GM23338 (cell line): ENCODE measurements at regions not wholly inside any gene's neighbourhood (a gene's known extent, or its start where the extent isn't known, plus 50 kb on each side); places are given as distances from the start of the nearest gene placed in this dataset.

Experiments used
- ATAC-seq: fragments of 200-7000 bp; cut with Tn5 transposase; 3 replicates; pipeline ENCODE4 v1.9.1; 2020
- DNase-seq: peaks from one replicate; pipeline ENCODE4 v3.0.0-alpha.2; 2015; ENCODE audit warnings: low spot score
- H2AFZ ChIP-seq: fragments of 200-600 bp; sonication (generic); 2 replicates; pipeline ENCODE4 v1.8.0; 2016; ENCODE audit warnings: antibody characterized with exemption, mild to moderate bottlenecking, moderate library complexity
- H3F3A ChIP-seq: fragments of 200-600 bp; sonication (generic); replicated peaks from 2 replicates; pipeline ENCODE4 v1.8.0; 2017; ENCODE audit warnings: antibody characterized with exemption, mixed run types, low read depth
- H3K27ac ChIP-seq: fragments of 200-600 bp; sonication (generic); 2 replicates; pipeline ENCODE4 v1.6.1; 2016; ENCODE audit warnings: low read depth
- H3K27me3 ChIP-seq: fragments of 200-600 bp; sonication (generic); 2 replicates; pipeline ENCODE4 v1.8.0; 2016; ENCODE audit warnings: mild to moderate bottlenecking, mixed run types, moderate library complexity; ENCODE audit not compliant: insufficient read depth
- H3K36me3 ChIP-seq: fragments of 200-600 bp; sonication (generic); 2 replicates; pipeline ENCODE4 v1.8.0; 2016; ENCODE audit warnings: mild to moderate bottlenecking; ENCODE audit not compliant: insufficient read depth
- H3K4me1 ChIP-seq: fragments of 200-600 bp; sonication (generic); 2 replicates; pipeline ENCODE4 v1.8.0; 2016; ENCODE audit warnings: mild to moderate bottlenecking, moderate library complexity; ENCODE audit not compliant: insufficient read depth
- H3K4me2 ChIP-seq: fragments of 200-600 bp; sonication (generic); 2 replicates; pipeline ENCODE4 v1.7.1; 2017; ENCODE audit warnings: mixed run types
- H3K4me3 ChIP-seq: fragments of 200-600 bp; sonication (generic); 2 replicates; pipeline ENCODE4 v1.6.1; 2016; ENCODE audit warnings: mixed run types
- H3K79me2 ChIP-seq: fragments of 200-600 bp; sonication (generic); replicated peaks from 2 replicates; pipeline ENCODE4 v1.8.0; 2017; ENCODE audit warnings: mild to moderate bottlenecking; ENCODE audit not compliant: insufficient read depth
- H3K9me2 ChIP-seq: fragments of 200-600 bp; sonication (generic); 2 replicates; pipeline ENCODE4 v1.8.0; 2017; ENCODE audit not compliant: insufficient read depth
- H4K20me1 ChIP-seq: fragments of 200-600 bp; sonication (generic); replicated peaks from 2 replicates; pipeline ENCODE4 v1.8.0; 2017; ENCODE audit warnings: mild to moderate bottlenecking; ENCODE audit not compliant: insufficient read depth
- H3K27ac Mint-ChIP-seq: 2 replicates; pipeline ENCODE4 v1.8.0; 2020; ENCODE audit warnings: inconsistent platforms, mild to moderate bottlenecking, moderate library complexity, mixed read lengths
- H3K27me3 Mint-ChIP-seq: 3 replicates; pipeline ENCODE4 v1.8.0; 2022; ENCODE audit warnings: low read depth, mild to moderate bottlenecking, moderate library complexity, mixed read lengths, inconsistent platforms; ENCODE audit not compliant: insufficient read depth, poor library complexity
- H3K36me3 Mint-ChIP-seq: 3 replicates; pipeline ENCODE4 v1.8.0; 2021; ENCODE audit warnings: low read depth, mild to moderate bottlenecking, inconsistent platforms, moderate library complexity, mixed read lengths
- H3K4me1 Mint-ChIP-seq: 3 replicates; pipeline ENCODE4 v1.8.0; 2020; ENCODE audit warnings: mild to moderate bottlenecking, inconsistent platforms, mixed read lengths
- H3K4me3 Mint-ChIP-seq: 3 replicates; pipeline ENCODE4 v1.8.0; 2021; ENCODE audit warnings: moderate library complexity, mild to moderate bottlenecking, inconsistent platforms, mixed read lengths
- H3K9me3 Mint-ChIP-seq: 3 replicates; pipeline ENCODE4 v1.8.0; 2020; ENCODE audit warnings: moderate library complexity, mild to moderate bottlenecking, inconsistent platforms, mixed read lengths
- CREB1 ChIP-seq: fragments of 250-450 bp; sonication (Bioruptor Pico); IDR thresholded peaks from 2 replicates; pipeline ENCODE4 v1.5.0; 2020; ENCODE audit warnings: low read depth, mild to moderate bottlenecking, moderate library complexity
- ETS1 ChIP-seq: IDR thresholded peaks from 2 replicates; pipeline ENCODE4 v1.6.1; 2016; ENCODE audit warnings: antibody characterized with exemption
- EZH2phosphoT487 ChIP-seq: fragments of 200-600 bp; sonication (generic); IDR thresholded peaks from one replicate; pipeline ENCODE4 v1.8.1; 2018; ENCODE audit warnings: antibody characterized with exemption; ENCODE audit not compliant: unreplicated experiment
- JUNB ChIP-seq: IDR thresholded peaks from one replicate; pipeline ENCODE4 v1.6.1; 2016; ENCODE audit warnings: antibody characterized with exemption; ENCODE audit not compliant: unreplicated experiment
- NANOG ChIP-seq: IDR thresholded peaks from 2 replicates; pipeline ENCODE4 v1.6.1; 2016; ENCODE audit warnings: antibody characterized with exemption, borderline replicate concordance
- POLR2AphosphoS5 ChIP-seq: IDR thresholded peaks from 2 replicates; pipeline ENCODE4 v1.6.1; 2016; ENCODE audit warnings: antibody characterized with exemption, low read depth
- STAT1 ChIP-seq: IDR thresholded peaks from one replicate; pipeline ENCODE4 v1.6.1; 2016; ENCODE audit warnings: antibody characterized with exemption; ENCODE audit not compliant: unreplicated experiment
- ZNF114 ChIP-seq: fragments of 250-450 bp; sonication (Bioruptor Pico); IDR thresholded peaks from 2 replicates; pipeline ENCODE4 v1.5.0; 2020; ENCODE audit warnings: mild to moderate bottlenecking, moderate library complexity
- ZNF331 ChIP-seq: fragments of 250-450 bp; sonication (Bioruptor Pico); IDR thresholded peaks from 2 replicates; pipeline ENCODE4 v1.5.0; 2020; ENCODE audit warnings: low read depth, mild to moderate bottlenecking, moderate library complexity
- TF ChIP-seq, protein P1 (sequence below), 2 experiments: fragments of 200-600 bp in 1 of 2; sonication (generic) in 1 of 2; conservative IDR thresholded peaks; 2 replicates each; pipeline versions ENCODE4 v1.5.1 to v1.6.1; 2016 to 2017; ENCODE audit warnings: antibody characterized with exemption in 2 of 2, low read depth in 2 of 2, mild to moderate bottlenecking in 2 of 2, moderate library complexity in 1 of 2
- TF ChIP-seq, protein P2 (sequence below): fragments of 250-450 bp; sonication (Bioruptor Pico); IDR thresholded peaks from 2 replicates; pipeline ENCODE4 v1.5.0; 2020; ENCODE audit warnings: mild to moderate bottlenecking, moderate library complexity

- no peaks in the 10 kb centered on the region for H3K27me3 ChIP-seq
- Mint-ChIP-seq H3K36me3 (peaks cover 6% of the 10 kb centered on the region; the same call in 2 of the 3 replicates), H3K9me3 (peaks cover 77% of the 10 kb centered on the region), H3K4me3 (no peak overlapping the region), H3K27ac (no peak overlapping the region), H3K4me1 (no peaks in the 10 kb centered on the region), H3K27me3 (peaks cover 2% of the 10 kb centered on the region)
- no peaks in the 10 kb centered on the region for H3K4me1 ChIP-seq
- no peak overlapping the region for H2AFZ ChIP-seq
- H3K27ac ChIP-seq: no peak overlapping the region
- H3F3A ChIP-seq: no peaks in the 10 kb centered on the region
- DNase-seq (no peak), ATAC-seq (no peak)
- no peak overlapping the region for H3K4me3 ChIP-seq
- TF ChIP-seq JUNB: no peak
- no peak for TF ChIP-seq NANOG
- TF ChIP-seq ZNF331 (CRISPR knock-in tag): no peak
- TF ChIP-seq, protein P1, sequence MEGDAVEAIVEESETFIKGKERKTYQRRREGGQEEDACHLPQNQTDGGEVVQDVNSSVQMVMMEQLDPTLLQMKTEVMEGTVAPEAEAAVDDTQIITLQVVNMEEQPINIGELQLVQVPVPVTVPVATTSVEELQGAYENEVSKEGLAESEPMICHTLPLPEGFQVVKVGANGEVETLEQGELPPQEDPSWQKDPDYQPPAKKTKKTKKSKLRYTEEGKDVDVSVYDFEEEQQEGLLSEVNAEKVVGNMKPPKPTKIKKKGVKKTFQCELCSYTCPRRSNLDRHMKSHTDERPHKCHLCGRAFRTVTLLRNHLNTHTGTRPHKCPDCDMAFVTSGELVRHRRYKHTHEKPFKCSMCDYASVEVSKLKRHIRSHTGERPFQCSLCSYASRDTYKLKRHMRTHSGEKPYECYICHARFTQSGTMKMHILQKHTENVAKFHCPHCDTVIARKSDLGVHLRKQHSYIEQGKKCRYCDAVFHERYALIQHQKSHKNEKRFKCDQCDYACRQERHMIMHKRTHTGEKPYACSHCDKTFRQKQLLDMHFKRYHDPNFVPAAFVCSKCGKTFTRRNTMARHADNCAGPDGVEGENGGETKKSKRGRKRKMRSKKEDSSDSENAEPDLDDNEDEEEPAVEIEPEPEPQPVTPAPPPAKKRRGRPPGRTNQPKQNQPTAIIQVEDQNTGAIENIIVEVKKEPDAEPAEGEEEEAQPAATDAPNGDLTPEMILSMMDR (conservative IDR thresholded peaks at IDR 0.05; ENCODE audit: low read depth in 2 of 2): no peak
- no peak for TF ChIP-seq POLR2AphosphoS5
- TF ChIP-seq ZNF114: no peak
- no peak for TF ChIP-seq CREB1 (CRISPR knock-in tag)
- TF ChIP-seq ETS1: no peak
- no peak for TF ChIP-seq EZH2phosphoT487
- H4K20me1 ChIP-seq: no peaks in the 10 kb centered on the region
- H3K36me3 ChIP-seq: no peaks in the 10 kb centered on the region
- no peaks in the 10 kb centered on the region for H3K79me2 ChIP-seq
- no peaks in the 10 kb centered on the region; the same call in 1 of the 2 replicates for H3K9me2 ChIP-seq
- H3K4me2 ChIP-seq: no peak overlapping the region
Observed at GRCh38 chr4:45629717-45630116, 494.1 kb downstream of the GABRG1 start.

GRCh38 chr4:45621971-45622370 lies 501.9 kb downstream of the GABRG1 start:
- Histone ChIP-seq H3K27ac (no peak overlapping the region), H3K4me1 (no peaks in the 10 kb centered on the region), H3F3A (no peaks in the 10 kb centered on the region), H3K27me3 (no peaks in the 10 kb centered on the region), H3K4me3 (no peak overlapping the region), H3K9me2 (no peaks in the 10 kb centered on the region), H3K79me2 (no peaks in the 10 kb centered on the region), H3K4me2 (no peak overlapping the region), H3K36me3 (no peaks in the 10 kb centered on the region), H4K20me1 (no peaks in the 10 kb centered on the region), H2AFZ (no peak overlapping the region)
- DNase-seq (no peak), ATAC-seq (no peak)
- no peaks in the 10 kb centered on the region for H3K4me1 Mint-ChIP-seq
- H3K4me3 Mint-ChIP-seq: no peak overlapping the region
- no peak overlapping the region for H3K27ac Mint-ChIP-seq
- H3K9me3 Mint-ChIP-seq: peaks cover 46% of the 10 kb centered on the region
- H3K27me3 Mint-ChIP-seq: peaks cover 2% of the 10 kb centered on the region
- H3K36me3 Mint-ChIP-seq: no peaks in the 10 kb centered on the region
- TF ChIP-seq, protein P2, sequence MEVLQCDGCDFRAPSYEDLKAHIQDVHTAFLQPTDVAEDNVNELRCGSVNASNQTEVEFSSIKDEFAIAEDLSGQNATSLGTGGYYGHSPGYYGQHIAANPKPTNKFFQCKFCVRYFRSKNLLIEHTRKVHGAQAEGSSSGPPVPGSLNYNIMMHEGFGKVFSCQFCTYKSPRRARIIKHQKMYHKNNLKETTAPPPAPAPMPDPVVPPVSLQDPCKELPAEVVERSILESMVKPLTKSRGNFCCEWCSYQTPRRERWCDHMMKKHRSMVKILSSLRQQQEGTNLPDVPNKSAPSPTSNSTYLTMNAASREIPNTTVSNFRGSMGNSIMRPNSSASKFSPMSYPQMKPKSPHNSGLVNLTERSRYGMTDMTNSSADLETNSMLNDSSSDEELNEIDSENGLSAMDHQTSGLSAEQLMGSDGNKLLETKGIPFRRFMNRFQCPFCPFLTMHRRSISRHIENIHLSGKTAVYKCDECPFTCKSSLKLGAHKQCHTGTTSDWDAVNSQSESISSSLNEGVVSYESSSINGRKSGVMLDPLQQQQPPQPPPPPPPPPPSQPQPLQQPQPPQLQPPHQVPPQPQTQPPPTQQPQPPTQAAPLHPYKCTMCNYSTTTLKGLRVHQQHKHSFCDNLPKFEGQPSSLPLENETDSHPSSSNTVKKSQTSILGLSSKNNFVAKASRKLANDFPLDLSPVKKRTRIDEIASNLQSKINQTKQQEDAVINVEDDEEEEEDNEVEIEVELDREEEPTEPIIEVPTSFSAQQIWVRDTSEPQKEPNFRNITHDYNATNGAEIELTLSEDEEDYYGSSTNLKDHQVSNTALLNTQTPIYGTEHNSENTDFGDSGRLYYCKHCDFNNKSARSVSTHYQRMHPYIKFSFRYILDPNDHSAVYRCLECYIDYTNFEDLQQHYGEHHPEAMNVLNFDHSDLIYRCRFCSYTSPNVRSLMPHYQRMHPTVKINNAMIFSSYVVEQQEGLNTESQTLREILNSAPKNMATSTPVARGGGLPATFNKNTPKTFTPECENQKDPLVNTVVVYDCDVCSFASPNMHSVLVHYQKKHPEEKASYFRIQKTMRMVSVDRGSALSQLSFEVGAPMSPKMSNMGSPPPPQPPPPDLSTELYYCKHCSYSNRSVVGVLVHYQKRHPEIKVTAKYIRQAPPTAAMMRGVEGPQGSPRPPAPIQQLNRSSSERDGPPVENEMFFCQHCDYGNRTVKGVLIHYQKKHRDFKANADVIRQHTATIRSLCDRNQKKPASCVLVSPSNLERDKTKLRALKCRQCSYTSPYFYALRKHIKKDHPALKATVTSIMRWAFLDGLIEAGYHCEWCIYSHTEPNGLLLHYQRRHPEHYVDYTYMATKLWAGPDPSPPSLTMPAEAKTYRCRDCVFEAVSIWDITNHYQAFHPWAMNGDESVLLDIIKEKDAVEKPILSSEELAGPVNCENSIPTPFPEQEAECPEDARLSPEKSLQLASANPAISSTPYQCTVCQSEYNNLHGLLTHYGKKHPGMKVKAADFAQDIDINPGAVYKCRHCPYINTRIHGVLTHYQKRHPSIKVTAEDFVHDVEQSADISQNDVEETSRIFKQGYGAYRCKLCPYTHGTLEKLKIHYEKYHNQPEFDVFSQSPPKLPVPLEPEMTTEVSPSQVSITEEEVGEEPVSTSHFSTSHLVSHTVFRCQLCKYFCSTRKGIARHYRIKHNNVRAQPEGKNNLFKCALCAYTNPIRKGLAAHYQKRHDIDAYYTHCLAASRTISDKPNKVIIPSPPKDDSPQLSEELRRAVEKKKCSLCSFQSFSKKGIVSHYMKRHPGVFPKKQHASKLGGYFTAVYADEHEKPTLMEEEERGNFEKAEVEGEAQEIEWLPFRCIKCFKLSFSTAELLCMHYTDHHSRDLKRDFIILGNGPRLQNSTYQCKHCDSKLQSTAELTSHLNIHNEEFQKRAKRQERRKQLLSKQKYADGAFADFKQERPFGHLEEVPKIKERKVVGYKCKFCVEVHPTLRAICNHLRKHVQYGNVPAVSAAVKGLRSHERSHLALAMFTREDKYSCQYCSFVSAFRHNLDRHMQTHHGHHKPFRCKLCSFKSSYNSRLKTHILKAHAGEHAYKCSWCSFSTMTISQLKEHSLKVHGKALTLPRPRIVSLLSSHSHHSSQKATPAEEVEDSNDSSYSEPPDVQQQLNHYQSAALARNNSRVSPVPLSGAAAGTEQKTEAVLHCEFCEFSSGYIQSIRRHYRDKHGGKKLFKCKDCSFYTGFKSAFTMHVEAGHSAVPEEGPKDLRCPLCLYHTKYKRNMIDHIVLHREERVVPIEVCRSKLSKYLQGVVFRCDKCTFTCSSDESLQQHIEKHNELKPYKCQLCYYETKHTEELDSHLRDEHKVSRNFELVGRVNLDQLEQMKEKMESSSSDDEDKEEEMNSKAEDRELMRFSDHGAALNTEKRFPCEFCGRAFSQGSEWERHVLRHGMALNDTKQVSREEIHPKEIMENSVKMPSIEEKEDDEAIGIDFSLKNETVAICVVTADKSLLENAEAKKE: no peak
- TF ChIP-seq EZH2phosphoT487: no peak
- TF ChIP-seq STAT1: no peak
- no peak for TF ChIP-seq JUNB
- no peak for TF ChIP-seq CREB1 (CRISPR knock-in tag)
- no peak for TF ChIP-seq POLR2AphosphoS5
- TF ChIP-seq ETS1: no peak
- TF ChIP-seq NANOG: no peak
